ENCODE measurements at regions not wholly inside any gene's neighbourhood (a gene's known extent, or its start where the extent isn't known, plus 50 kb on each side); places are given as distances from the start of the nearest gene placed in this dataset.

DNA sequence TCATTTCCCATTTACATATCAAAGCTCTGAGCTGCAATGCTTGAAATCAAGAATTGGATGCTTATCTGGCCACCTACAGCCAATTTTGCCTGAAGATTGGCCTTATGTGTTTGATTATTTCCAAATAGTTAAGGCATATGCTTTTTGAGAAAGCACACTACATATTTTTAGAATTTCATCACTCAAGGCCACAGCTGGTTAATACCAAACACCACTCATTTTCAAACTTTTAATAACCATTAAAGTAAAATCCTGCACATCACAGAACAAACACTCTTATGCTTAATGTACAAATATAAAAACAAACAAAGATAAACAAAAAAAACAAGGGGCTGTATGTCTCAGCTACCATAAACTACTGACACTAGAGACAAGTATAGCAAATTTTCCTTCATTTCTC lies 96.9 kb upstream of the HMGCLL1 start:
- Histone ChIP-seq H3K27ac (no peak overlapping the region), H3K4me3 (no peak overlapping the region)
- no peak for DNase-seq (ENCODE audit: low spot score)
- TF ChIP-seq, protein P1, sequence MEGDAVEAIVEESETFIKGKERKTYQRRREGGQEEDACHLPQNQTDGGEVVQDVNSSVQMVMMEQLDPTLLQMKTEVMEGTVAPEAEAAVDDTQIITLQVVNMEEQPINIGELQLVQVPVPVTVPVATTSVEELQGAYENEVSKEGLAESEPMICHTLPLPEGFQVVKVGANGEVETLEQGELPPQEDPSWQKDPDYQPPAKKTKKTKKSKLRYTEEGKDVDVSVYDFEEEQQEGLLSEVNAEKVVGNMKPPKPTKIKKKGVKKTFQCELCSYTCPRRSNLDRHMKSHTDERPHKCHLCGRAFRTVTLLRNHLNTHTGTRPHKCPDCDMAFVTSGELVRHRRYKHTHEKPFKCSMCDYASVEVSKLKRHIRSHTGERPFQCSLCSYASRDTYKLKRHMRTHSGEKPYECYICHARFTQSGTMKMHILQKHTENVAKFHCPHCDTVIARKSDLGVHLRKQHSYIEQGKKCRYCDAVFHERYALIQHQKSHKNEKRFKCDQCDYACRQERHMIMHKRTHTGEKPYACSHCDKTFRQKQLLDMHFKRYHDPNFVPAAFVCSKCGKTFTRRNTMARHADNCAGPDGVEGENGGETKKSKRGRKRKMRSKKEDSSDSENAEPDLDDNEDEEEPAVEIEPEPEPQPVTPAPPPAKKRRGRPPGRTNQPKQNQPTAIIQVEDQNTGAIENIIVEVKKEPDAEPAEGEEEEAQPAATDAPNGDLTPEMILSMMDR (IDR thresholded peaks at IDR 0.05), result no peak

GRCh38 chr6:55674672-55675071 lies 95.7 kb upstream of the HMGCLL1 start:
- TF ChIP-seq, protein P1 (IDR thresholded peaks at IDR 0.05), result no peak
- no peak for DNase-seq (ENCODE audit: low spot score)
- Histone ChIP-seq H3K27ac (no peak overlapping the region), H3K4me3 (no peak overlapping the region)

- no peak overlapping the region for H3K27ac ChIP-seq
- DNase-seq (ENCODE audit: low spot score), result no peak
- no peak overlapping the region for H3K4me3 ChIP-seq
- TF ChIP-seq, protein P1 (IDR thresholded peaks at IDR 0.05), result no peak
Measured at GRCh38 chr6:55670850-55671413, 91.9 kb upstream of the HMGCLL1 start.

DNA sequence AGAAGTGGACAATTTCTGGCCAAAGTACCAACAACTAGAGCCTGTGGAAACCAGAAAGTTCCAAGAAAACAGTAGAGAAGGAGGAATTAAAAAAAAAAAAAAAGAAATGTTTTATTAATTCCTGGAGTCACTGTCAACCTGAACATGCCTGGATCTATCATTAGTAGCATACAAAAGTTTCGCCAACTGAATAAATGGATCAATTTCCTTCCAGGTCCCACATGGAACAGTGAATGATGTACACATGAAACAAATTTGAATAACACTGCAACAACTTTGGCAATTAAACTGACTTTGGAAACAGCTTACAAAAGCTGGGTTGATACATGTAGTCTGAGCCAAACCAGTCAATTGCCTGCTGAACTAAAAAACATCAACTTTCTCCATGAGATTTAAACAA lies 90.0 kb upstream of the HMGCLL1 start:
- no peak for DNase-seq (ENCODE audit: low spot score)
- Histone ChIP-seq H3K4me3 (no peak overlapping the region), H3K27ac (peak overlapping the region in 1 of 2 donors; percentile 62)
- TF ChIP-seq, protein P1 (IDR thresholded peaks at IDR 0.05), result no peak

DNA sequence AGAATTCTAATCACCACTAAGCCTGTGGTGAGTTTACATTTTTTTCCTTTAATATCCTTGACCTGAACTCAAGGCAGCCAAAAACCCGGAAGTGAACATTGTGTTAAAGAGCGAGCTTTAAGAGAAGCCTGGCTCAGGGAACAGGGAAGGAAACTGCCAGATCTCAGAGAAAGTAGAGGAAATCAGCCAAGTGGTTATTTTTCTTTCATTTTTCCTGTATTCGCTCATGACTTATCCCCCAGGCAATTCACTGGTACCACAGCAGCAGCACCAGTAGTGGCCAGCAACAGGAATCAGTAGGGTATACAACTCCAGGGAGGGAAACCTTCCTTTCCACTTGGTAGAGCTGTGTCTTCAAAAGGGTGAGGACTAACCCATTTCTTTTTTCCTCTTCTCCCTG lies 89.6 kb upstream of the HMGCLL1 start:
- TF ChIP-seq, protein P1 (IDR thresholded peaks at IDR 0.05), result no peak
- Histone ChIP-seq H3K4me3 (no peak overlapping the region), H3K27ac (peak overlapping the region in 1 of 2 donors; percentile 62)
- no peak for DNase-seq (ENCODE audit: low spot score)

GRCh38 chr6:55667341-55667740 lies 88.3 kb upstream of the HMGCLL1 start:
- TF ChIP-seq, protein P1 (IDR thresholded peaks at IDR 0.05), result no peak
- no peak overlapping the region for H3K4me3 ChIP-seq
- no peak overlapping the region for H3K27ac ChIP-seq
- DNase-seq (ENCODE audit: low spot score), result no peak

DNA sequence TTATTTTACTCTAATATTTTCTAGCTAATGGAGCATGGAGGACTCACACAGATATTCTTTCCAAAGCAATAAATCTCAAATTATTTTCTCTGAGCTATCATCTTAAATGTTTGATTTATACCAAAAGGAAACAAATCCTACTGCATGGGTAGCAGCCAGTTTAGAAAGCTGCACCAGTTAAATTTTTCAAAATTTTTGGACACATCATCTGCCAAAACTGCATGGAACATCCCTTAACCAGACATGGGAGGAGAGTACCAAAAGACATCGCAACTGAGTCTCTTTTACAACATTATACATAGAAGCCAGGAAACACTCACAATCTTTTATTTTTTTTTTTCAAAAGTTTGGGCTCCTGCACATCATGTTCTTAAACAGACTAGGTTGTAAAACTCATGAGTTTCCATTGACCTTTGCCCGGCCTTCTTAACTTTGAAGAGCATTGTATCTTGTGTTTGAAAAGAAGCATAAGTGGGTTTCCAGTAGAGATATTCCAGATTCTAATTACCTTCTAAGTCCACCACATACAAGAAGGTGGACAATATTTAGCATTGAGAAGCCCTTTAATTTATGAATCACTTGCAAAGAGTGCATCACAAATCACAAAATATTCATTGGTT lies 87.7 kb upstream of the HMGCLL1 start:
- no peak for DNase-seq (ENCODE audit: low spot score)
- TF ChIP-seq, protein P1 (IDR thresholded peaks at IDR 0.05), result no peak

More for the DNA sequence above, 87.7 kb upstream of the HMGCLL1 start:
- Histone ChIP-seq H3K27ac (no peak overlapping the region), H3K4me3 (no peak overlapping the region)
